ENCODE measurements at regions not wholly inside any gene's neighbourhood (a gene's known extent, or its start where the extent isn't known, plus 50 kb on each side); places are given as distances from the start of the nearest gene placed in this dataset.

GRCh38 chr2:186427970-186428369 is 58.1 kb upstream of the ZC3H15 start:
- H3K9me3 ChIP-seq, result no peaks in the 10 kb centered on the region
- no peaks in the 10 kb centered on the region for H3K27me3 ChIP-seq
- H3K27ac ChIP-seq, result no peak overlapping the region
- DNase-seq (ENCODE audit: low spot score), result no peak
- no peak for TF ChIP-seq CTCF (IDR thresholded peaks at IDR 0.05)
- H3K36me3 ChIP-seq, result no peaks in the 10 kb centered on the region
- no peaks in the 10 kb centered on the region for H3K4me1 ChIP-seq
- H3K4me3 ChIP-seq, result no peak overlapping the region

- H3K9me3 ChIP-seq, result no peaks in the 10 kb centered on the region
- no peaks in the 10 kb centered on the region for H3K27me3 ChIP-seq
- no peak overlapping the region for H3K27ac ChIP-seq
- DNase-seq (ENCODE audit: low spot score), result no peak
- H3K36me3 ChIP-seq, result no peaks in the 10 kb centered on the region
- H3K4me3 ChIP-seq, result no peak overlapping the region
- H3K4me1 ChIP-seq, result no peaks in the 10 kb centered on the region
- TF ChIP-seq CTCF (IDR thresholded peaks at IDR 0.05), result no peak
Measured at GRCh38 chr2:186429104-186429503, 57.0 kb upstream of the ZC3H15 start.

GRCh38 chr2:186431306-186431705 is 54.8 kb upstream of the ZC3H15 start:
- H3K9me3 ChIP-seq, result no peaks in the 10 kb centered on the region
- H3K27ac ChIP-seq, result no peak overlapping the region
- no peaks in the 10 kb centered on the region for H3K27me3 ChIP-seq
- no peak for DNase-seq (ENCODE audit: low spot score)
- no peaks in the 10 kb centered on the region for H3K36me3 ChIP-seq
- H3K4me3 ChIP-seq, result no peak overlapping the region
- H3K4me1 ChIP-seq, result no peaks in the 10 kb centered on the region
- no peak for TF ChIP-seq CTCF (IDR thresholded peaks at IDR 0.05)

- Histone ChIP-seq H3K4me1 (no peaks in the 10 kb centered on the region), H3K27me3 (no peaks in the 10 kb centered on the region), H3K9me3 (no peaks in the 10 kb centered on the region), H3K36me3 (no peaks in the 10 kb centered on the region), H3K27ac (no peak overlapping the region), H3K4me3 (no peak overlapping the region)
- DNase-seq (ENCODE audit: low spot score), result no peak
- no peak for TF ChIP-seq CTCF (IDR thresholded peaks at IDR 0.05)
Measured at GRCh38 chr2:186433040-186433439, 53.0 kb upstream of the ZC3H15 start.

- Histone ChIP-seq H3K4me3 (no peak overlapping the region), H3K9me3 (no peaks in the 10 kb centered on the region), H3K4me1 (no peaks in the 10 kb centered on the region), H3K27me3 (no peaks in the 10 kb centered on the region), H3K36me3 (no peaks in the 10 kb centered on the region), H3K27ac (no peak overlapping the region)
- no peak for DNase-seq (ENCODE audit: low spot score)
- TF ChIP-seq CTCF (IDR thresholded peaks at IDR 0.05), result no peak
Measured at GRCh38 chr2:186433777-186434432, 52.2 kb upstream of the ZC3H15 start.
